ENCODE measurements at regions not wholly inside any gene's neighbourhood (a gene's known extent, or its start where the extent isn't known, plus 50 kb on each side); places are given as distances from the start of the nearest gene placed in this dataset.

DNA sequence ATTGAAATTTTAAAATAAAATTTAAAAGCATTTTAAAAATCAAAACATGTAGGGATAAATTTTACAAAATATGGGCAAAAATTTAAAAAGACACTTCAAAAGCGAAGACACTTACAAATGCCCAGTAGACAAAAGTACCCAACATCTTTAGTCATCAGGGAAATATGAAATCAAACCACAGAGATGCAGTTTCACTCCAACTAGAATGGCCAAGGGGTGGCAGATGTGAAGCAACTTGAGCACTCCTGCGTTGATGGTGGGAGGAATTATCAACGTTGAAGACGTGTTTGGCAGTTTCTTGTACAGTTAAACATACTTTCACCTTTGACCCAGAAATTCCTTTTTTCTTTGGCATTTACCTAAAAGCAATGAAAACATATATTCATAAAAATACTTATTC, 518.0 kb upstream of the SGCG start:
- POLR2A ChIA-PET = no interaction called here
- Mint-ChIP-seq H3K27me3 (no peaks in the 10 kb centered on the region), H3K27ac (no peak overlapping the region), H3K4me3 (no peak overlapping the region), H3K4me1 (ENCODE audit: low read depth) (no peaks in the 10 kb centered on the region), H3K36me3 (no peaks in the 10 kb centered on the region), H3K9me3 (no peaks in the 10 kb centered on the region)
- CTCF ChIA-PET = no interaction called here
- intact Hi-C loops (cut with micrococcal nuclease) = no loop called here
- no peak for DNase-seq

DNA sequence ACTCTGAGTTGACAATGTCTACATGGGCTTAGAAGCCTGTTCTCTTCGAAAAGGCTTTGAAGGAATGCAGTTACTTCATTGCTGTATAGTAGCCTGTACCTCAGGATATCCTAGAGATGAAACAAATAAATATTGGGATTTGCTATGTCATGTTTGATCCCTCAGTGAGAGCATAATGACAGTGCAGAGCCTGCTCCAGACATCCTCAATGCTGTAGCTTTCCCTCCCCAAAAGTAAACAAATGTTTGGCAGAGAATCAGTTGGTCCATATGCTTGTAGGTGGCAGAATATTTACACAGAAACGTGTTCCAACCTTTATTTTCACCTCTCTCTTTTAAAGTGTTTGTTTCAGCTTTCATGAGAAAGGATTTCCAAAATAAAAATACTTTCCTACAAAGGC, 515.3 kb upstream of the SGCG start:
- Mint-ChIP-seq H3K27me3 (peaks cover 2% of the 10 kb centered on the region), H3K4me3 (no peak overlapping the region), H3K27ac (no peak overlapping the region), H3K9me3 (no peaks in the 10 kb centered on the region), H3K4me1 (ENCODE audit: low read depth) (no peaks in the 10 kb centered on the region), H3K36me3 (no peaks in the 10 kb centered on the region)
- DNase-seq = no peak
- CTCF ChIA-PET = no interaction called here
- POLR2A ChIA-PET = no interaction called here
- intact Hi-C loops (cut with micrococcal nuclease) = no loop called here

DNA sequence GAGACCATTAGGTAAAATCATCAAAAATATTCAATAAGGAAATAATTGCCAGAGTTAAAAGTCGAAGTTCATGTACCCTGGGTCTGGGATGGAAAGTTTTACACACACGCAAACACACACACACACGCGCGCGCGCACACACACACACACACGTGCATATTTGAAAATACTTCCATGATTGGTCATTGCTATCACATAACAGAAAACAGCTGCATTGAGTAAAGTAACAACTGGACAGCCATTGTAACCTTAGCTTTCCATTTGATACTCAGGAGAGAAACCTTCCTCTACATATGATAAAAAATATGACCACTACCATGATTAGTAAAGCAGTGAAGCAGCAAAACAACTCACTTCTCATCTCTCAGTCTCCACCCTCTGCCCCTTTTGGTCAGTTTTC, 490.0 kb upstream of the SGCG start:
- ChIA-PET POLR2A (no interaction called here), CTCF (no interaction called here)
- intact Hi-C loops (cut with micrococcal nuclease) = no loop called here
- Mint-ChIP-seq H3K36me3 (no peaks in the 10 kb centered on the region), H3K9me3 (peaks cover 22% of the 10 kb centered on the region), H3K4me1 (ENCODE audit: low read depth) (no peaks in the 10 kb centered on the region), H3K27me3 (no peaks in the 10 kb centered on the region), H3K4me3 (no peak overlapping the region), H3K27ac (no peak overlapping the region)
- DNase-seq = no peak

DNA sequence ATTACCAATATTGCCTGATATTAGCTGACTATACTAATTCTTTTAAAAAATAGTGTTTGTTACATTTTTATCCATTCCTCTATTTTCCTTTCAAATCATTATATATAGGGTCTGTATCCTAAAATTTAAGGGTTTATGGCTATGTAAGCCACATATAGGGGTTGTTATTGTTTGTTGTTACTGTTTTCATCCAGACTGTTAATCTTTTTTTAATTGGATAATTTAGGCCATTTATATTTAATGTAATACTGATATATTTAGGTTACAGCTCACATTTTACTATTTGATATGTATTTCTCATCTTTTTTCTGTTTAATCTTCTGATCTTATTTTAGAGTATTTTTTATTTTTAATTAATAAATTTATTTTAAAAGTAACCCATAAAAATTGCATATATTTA, 487.1 kb upstream of the SGCG start:
- H3K27me3 Mint-ChIP-seq = no peaks in the 10 kb centered on the region
- no peak for DNase-seq
- no peaks in the 10 kb centered on the region for H3K36me3 Mint-ChIP-seq
- ChIA-PET POLR2A (no interaction called here), CTCF (no interaction called here)
- peaks cover 18% of the 10 kb centered on the region for H3K9me3 Mint-ChIP-seq
- H3K4me1 Mint-ChIP-seq (ENCODE audit: low read depth) = no peaks in the 10 kb centered on the region
- H3K4me3 Mint-ChIP-seq = no peak overlapping the region
- intact Hi-C loops (cut with micrococcal nuclease) = no loop called here
- H3K27ac Mint-ChIP-seq = no peak overlapping the region

DNA sequence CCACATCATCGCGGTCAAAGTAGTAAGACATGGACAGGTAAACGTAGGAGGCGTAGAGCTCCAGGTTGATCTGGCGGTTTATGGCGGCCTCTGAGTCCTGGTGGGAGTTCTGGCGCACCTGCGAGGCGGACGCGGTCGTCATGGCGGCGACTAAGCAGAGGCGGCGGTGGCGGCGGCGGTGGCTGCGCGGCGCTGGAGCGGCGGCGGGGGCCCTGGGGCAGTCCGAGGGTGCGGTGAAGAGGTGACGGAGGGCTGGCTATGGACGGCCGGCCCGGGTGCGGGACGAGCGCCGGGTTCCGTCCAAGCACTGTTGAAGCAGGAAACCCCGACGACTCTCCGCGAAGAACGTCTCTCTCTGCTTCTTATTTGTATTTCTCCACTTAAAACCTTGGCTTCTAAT, 484.3 kb upstream of the SGCG start:
- POLR2A ChIA-PET = no interaction called here
- H3K27me3 Mint-ChIP-seq = no peaks in the 10 kb centered on the region
- DNase-seq = no peak
- CTCF ChIA-PET = no interaction called here
- H3K4me1 Mint-ChIP-seq (ENCODE audit: low read depth) = no peaks in the 10 kb centered on the region
- H3K36me3 Mint-ChIP-seq = no peaks in the 10 kb centered on the region
- no peak overlapping the region for H3K27ac Mint-ChIP-seq
- intact Hi-C loops (cut with micrococcal nuclease) = no loop called here
- H3K4me3 Mint-ChIP-seq = no peak overlapping the region
- H3K9me3 Mint-ChIP-seq = peaks cover 14% of the 10 kb centered on the region

DNA sequence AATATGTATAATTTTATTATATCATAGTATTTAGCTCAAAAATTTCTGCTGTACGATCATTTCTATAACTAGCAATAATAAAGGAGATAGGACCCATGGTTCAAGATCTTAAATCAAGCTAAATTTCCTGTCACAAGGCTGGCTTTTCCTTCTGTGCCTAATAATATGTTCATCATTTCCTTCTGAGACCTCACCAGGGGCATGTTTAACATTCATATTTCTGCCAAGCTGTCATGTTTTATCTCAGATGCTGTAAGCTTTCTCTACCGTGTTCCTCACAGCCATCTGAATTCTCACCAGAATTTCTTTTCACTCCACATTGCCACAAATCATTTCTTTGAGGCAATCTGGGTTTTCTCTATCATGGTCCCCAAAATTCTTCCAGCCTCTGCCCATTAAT, 482.3 kb upstream of the SGCG start:
- intact Hi-C loops (cut with micrococcal nuclease) = no loop called here
- no peak overlapping the region for H3K4me3 Mint-ChIP-seq
- H3K9me3 Mint-ChIP-seq = peaks cover 9% of the 10 kb centered on the region
- POLR2A ChIA-PET = no interaction called here
- DNase-seq = no peak
- H3K27me3 Mint-ChIP-seq = no peaks in the 10 kb centered on the region
- H3K36me3 Mint-ChIP-seq = no peaks in the 10 kb centered on the region
- H3K4me1 Mint-ChIP-seq (ENCODE audit: low read depth) = no peaks in the 10 kb centered on the region
- no peak overlapping the region for H3K27ac Mint-ChIP-seq
- CTCF ChIA-PET = no interaction called here

DNA sequence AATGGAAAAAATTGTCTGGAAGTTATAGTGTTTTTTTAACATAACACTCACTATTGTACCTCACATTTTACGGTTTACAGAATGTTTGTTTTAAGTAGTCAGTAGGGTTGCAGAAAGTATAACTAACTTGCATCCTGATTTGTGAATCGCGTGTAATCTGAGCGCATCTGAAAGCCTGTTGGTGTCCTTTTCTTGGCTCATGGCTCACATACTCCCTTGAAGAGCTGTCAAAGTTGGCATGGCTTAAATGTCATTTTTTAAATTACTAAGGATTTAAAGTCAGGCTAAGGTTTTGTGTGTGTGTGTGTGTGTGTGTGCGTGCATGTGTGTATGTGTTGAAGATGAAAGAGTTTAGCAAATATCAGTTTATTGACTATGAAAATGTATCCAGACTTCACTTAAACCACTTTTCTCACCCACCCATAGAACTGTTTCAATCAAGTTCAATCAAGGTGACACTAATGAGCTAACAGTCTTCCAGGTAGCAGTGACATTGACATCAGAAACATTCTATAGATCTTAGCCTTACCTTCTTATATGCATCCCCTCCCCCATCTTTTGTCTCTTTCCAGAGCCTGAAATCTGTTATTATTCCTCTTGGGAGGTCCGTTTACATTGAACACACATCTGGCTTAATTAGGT, 480.4 kb upstream of the SGCG start:
- H3K4me1 Mint-ChIP-seq (ENCODE audit: low read depth) = no peaks in the 10 kb centered on the region
- no peaks in the 10 kb centered on the region for H3K9me3 Mint-ChIP-seq
- intact Hi-C loops (cut with micrococcal nuclease) = no loop called here
- H3K4me3 Mint-ChIP-seq = no peak overlapping the region
- CTCF ChIA-PET = interaction anchor here (0.6 kb wide), 1 partner anchor 79 kb away, joined by 3 read pairs; no protein-coding TSS in a partner anchor
- no peaks in the 10 kb centered on the region for H3K27me3 Mint-ChIP-seq
- H3K27ac Mint-ChIP-seq = no peak overlapping the region
- POLR2A ChIA-PET = no interaction called here
- H3K36me3 Mint-ChIP-seq = no peaks in the 10 kb centered on the region
- DNase-seq = no peak

DNA sequence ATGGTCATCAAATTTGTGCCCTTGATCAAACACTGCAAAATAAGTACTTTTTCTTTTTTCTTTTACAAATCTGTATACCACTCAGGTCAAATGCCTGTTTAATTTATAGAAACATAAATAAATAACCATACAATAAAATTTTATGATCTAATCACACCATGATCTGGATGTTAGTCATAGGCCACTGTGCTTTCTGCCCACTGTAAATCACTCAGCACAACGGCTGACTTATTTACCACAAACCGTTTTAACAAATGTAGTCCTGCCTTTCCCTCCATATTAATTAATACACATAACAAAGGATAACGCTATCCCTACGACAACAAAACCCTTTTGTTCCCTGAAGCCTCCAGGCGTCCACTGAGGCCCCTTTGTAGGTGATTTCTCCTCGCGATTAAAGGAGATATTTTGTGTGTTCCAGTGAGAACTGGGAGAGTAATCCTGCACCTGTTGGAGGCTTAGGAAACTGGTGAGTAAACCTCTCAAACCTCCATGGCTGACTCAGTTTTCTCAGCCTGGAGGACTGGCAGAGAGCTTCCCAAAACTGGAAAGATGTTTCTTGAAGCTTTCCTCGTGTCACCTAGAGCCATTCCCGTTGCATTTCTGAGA, 477.1 kb upstream of the SGCG start:
- Mint-ChIP-seq H3K4me1 (ENCODE audit: low read depth) (no peaks in the 10 kb centered on the region), H3K9me3 (no peaks in the 10 kb centered on the region), H3K27ac (no peak overlapping the region), H3K36me3 (no peaks in the 10 kb centered on the region), H3K27me3 (no peaks in the 10 kb centered on the region), H3K4me3 (no peak overlapping the region)
- ChIA-PET CTCF (no interaction called here), POLR2A (no interaction called here)
- DNase-seq = no peak
- intact Hi-C loops (cut with micrococcal nuclease) = no loop called here

DNA sequence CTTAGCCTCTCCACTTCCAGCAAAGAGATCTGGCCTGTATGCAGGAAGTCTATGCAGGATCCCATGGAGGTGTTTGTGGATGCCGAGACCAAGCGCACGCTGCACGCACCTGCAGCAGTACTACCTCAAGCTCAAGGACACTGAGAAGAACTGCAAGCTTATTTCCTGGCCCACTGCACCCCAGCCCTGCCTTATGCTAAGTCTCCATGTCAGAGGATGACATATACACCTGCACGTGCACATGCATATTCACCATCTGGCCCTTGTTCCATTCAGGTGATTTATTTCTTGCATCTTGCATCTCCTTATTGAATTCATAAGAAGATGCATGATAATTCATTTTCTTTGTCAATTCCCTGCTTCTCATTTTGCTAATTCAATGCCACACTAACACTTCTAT, 472.8 kb upstream of the SGCG start:
- H3K4me1 Mint-ChIP-seq (ENCODE audit: low read depth) = no peaks in the 10 kb centered on the region
- no peaks in the 10 kb centered on the region for H3K9me3 Mint-ChIP-seq
- H3K27me3 Mint-ChIP-seq = no peaks in the 10 kb centered on the region
- no peak for DNase-seq
- ChIA-PET CTCF (no interaction called here), POLR2A (no interaction called here)
- no peak overlapping the region for H3K4me3 Mint-ChIP-seq
- no peaks in the 10 kb centered on the region for H3K36me3 Mint-ChIP-seq
- intact Hi-C loops (cut with micrococcal nuclease) = no loop called here
- H3K27ac Mint-ChIP-seq = no peak overlapping the region

DNA sequence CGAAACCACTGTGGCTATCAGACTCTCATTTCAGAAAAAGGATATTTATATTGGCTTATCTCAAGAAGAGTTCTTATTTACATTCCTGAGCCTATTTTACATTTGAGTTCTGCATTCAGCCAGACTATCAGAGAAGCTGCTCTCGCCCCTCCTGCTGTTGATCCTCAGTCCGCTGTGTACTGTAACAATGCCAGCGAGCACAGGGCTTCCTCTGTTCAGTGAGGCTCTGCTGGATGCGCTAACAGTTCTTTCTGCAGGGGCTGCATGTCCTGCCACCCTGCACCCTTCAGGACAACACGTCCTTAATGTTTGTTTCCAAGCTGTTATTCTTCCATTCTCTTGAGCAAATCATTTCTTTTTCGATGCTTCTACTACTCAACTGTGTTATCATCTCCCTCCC, 463.7 kb upstream of the SGCG start:
- POLR2A ChIA-PET = no interaction called here

DNA sequence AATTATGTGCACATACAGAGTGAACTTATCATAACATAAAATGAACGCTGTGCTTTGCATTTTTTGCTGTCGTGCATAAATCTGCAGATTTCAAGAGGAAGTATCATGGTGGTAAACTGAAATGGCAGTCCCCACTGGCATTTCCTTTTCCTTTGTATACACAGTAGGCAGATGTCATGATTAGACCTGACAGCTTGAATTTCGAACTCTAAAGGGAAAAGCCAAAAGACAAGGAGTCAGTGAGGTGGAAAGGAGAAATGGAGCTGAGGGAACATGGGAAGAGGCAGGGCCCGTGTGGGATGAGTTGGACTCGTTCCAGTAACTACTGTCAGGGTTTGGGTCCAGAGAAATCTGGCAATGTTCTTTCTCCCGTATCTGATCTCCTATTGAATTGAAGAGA, 454.1 kb upstream of the SGCG start:
- ChIA-PET POLR2A (no interaction called here), CTCF (no interaction called here)
- no peaks in the 10 kb centered on the region for H3K4me1 Mint-ChIP-seq (ENCODE audit: low read depth)
- H3K27ac Mint-ChIP-seq = no peak overlapping the region
- H3K4me3 Mint-ChIP-seq = no peak overlapping the region
- no peaks in the 10 kb centered on the region for H3K36me3 Mint-ChIP-seq
- peaks cover 2% of the 10 kb centered on the region for H3K27me3 Mint-ChIP-seq
- H3K9me3 Mint-ChIP-seq = no peaks in the 10 kb centered on the region
- no peak for DNase-seq
- intact Hi-C loops (cut with micrococcal nuclease) = no loop called here

More for the DNA sequence above, 463.7 kb upstream of the SGCG start:
- H3K9me3 Mint-ChIP-seq = no peaks in the 10 kb centered on the region
- H3K27ac Mint-ChIP-seq = no peak overlapping the region
- H3K36me3 Mint-ChIP-seq = no peaks in the 10 kb centered on the region
- CTCF ChIA-PET = no interaction called here
- H3K27me3 Mint-ChIP-seq = no peaks in the 10 kb centered on the region
- H3K4me1 Mint-ChIP-seq (ENCODE audit: low read depth) = no peaks in the 10 kb centered on the region
- no peak overlapping the region for H3K4me3 Mint-ChIP-seq
- intact Hi-C loops (cut with micrococcal nuclease) = no loop called here
- no peak for DNase-seq

DNA sequence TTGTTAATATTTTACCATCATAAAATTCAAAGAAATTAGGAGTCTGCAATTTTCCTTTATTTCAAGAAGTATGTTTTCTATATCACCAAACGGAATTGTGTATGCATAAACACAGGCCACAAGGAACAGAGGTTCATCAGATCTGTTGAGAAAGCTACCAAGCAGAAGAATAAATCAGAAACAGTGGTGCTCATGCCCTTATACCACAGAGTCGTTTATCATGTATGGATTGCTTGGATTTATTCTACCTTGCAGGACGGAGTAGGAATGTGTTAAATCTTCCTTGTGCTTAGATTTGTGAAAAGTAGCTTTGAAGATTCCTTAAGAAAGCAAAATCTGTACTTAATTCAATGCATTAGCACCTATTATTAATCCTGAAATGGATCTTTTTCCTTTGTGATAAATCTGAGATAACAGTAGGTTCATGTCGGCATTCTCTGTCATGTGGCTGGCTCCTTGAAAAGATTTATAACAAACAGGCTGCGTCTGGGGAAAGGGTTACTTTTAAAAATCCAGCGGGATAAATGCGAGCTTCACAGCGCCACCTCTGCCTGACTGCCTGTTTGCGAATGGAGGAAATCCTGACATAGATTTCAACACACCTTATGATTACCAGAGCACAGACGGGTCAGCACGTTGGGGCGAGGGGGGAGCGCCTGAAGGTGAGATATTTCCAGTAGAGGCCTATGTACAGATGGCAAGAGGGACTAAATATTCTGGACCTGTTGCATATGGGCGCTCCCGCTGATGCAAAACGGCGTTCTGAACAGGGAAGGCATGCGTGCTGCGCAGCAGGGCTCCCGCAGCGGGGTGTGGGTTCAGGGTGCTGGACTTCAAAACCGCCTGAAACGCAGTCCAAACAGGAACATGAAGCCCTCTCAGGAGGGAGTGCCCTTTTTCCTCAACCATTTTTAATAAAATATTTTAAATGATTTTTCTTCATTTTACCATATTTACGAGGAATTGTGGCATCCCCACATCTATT, 445.5 kb upstream of the SGCG start:
- Mint-ChIP-seq H3K27me3 (peaks cover 11% of the 10 kb centered on the region), H3K4me1 (ENCODE audit: low read depth) (no peaks in the 10 kb centered on the region), H3K27ac (no peak overlapping the region), H3K9me3 (no peaks in the 10 kb centered on the region), H3K4me3 (no peak overlapping the region), H3K36me3 (no peaks in the 10 kb centered on the region)
- intact Hi-C loops (cut with micrococcal nuclease) = no loop called here
- CTCF ChIA-PET = no interaction called here
- POLR2A ChIA-PET = no interaction called here
- no peak for DNase-seq

All from activated CD4-positive, alpha-beta memory T cell treated with anti-CD3 and anti-CD28 coated beads for 36 hours (primary cell).